Breast epithelium (tissue), 4 donors: ENCODE measurements at regions not wholly inside any gene's neighbourhood (a gene's known extent, or its start where the extent isn't known, plus 50 kb on each side); places are given as distances from the start of the nearest gene placed in this dataset.
A peak's percentile ranks its signal among the peaks of the same experiment; 100 is the strongest.

Experiments used
- DNase-seq, 2 donors: peaks; one replicate each; pipeline ENCODE4 v3.0.0-alpha.2; 2019; ENCODE audit warnings: low spot score in 2 of 2
- H3K27ac ChIP-seq, 2 donors: fragments of 200-600 bp; sonication (generic) in 1 of 2; one replicate each; pipeline ENCODE4 v1.5.1; 2016 to 2019; ENCODE audit warnings: mild to moderate bottlenecking in 1 of 2
- H3K27me3 ChIP-seq, 2 donors: fragments of 200-600 bp; sonication (generic) in 1 of 2; one replicate each; pipeline versions ENCODE4 v1.5.1 to v1.6.0; 2017 to 2019; ENCODE audit warnings: control low read depth in 1 of 2, mild to moderate bottlenecking in 1 of 2
- H3K36me3 ChIP-seq: fragments of 200-600 bp; one replicate; pipeline ENCODE4 v1.5.1; 2019
- H3K4me1 ChIP-seq, 2 donors: fragments of 200-600 bp; sonication (generic); one replicate each; pipeline ENCODE4 v1.5.1; 2016 to 2019; ENCODE audit warnings: control low read depth in 1 of 2
- H3K4me3 ChIP-seq, 3 donors: fragments of 200-600 bp; sonication (generic); 1 replicate in 2 of 3; 2 replicates in 1 of 3; pipeline ENCODE4 v1.5.1; 2016 to 2019; ENCODE audit warnings: mild to moderate bottlenecking in 3 of 3, moderate library complexity in 2 of 3
- H3K9me3 ChIP-seq, 2 donors: fragments of 200-600 bp; sonication (generic) in 1 of 2; one replicate each; pipeline ENCODE4 v1.5.1; 2016 to 2019; ENCODE audit warnings: control low read depth in 1 of 2
- POLR2A ChIP-seq: fragments of 450-650 bp; IDR thresholded peaks from one replicate; pipeline ENCODE4 v1.6.1; 2016; ENCODE audit warnings: antibody characterized with exemption, mild to moderate bottlenecking, moderate library complexity
- POLR2AphosphoS5 ChIP-seq, 3 donors: sonication (generic); formaldehyde crosslinking; IDR thresholded peaks; one replicate each; pipeline ENCODE4 v1.6.1; 2017; ENCODE audit warnings: antibody characterized with exemption in 3 of 3
- intact Hi-C: fragments of 100-400 bp; cut with DNase I; formaldehyde crosslinking; loops from one replicate; pipeline ENCODE4 v1.15.1; 2023; ENCODE audit warnings: low total_unique reads
- TF ChIP-seq, protein P1 (sequence below), 3 donors: fragments of 450-650 bp; IDR thresholded peaks; one replicate each; pipeline ENCODE4 v1.5.1; 2016 to 2017; ENCODE audit warnings: antibody characterized with exemption in 3 of 3, mild to moderate bottlenecking in 3 of 3, moderate library complexity in 3 of 3

DNA sequence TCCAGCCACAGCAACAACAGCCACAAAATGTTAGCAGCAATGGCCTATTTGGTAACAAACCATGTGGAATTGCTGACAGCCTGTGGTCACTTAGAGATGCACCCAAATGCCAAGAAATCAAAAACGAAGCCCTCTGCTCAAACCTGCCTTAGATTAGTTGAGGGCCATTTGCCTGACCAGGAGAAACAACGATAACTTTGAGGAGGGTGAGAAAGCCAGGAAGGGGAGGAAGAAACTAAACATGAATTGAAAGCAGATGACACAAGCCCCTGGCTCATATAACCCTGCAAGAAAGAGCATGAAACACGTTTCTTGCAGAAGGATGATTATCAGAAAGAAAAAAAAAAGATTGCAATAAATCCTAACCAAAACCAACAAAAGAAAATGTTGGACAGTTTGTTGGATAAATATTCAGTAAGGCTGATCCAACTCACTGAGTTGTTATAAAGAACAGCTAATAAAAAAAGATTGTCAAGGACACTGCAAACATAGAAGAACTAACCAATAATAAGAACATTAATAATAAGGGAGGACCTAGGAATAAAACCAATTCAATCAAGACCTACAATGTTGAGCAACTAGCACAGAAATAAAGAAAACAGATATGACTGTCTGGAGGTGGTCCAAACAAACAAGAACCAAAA, 140.5 kb upstream of the SLC30A5 start:
- Histone ChIP-seq H3K4me3 (no peak overlapping the region), H3K9me3 (no peaks in the 10 kb centered on the region), H3K4me1 (peaks cover 0 to 17% of the 10 kb centered on the region in 2 donors), H3K36me3 (no peaks in the 10 kb centered on the region), H3K27me3 (no peaks in the 10 kb centered on the region), H3K27ac (peak overlapping the region; percentile 67 to 78)
- DNase-seq, result no peak
- intact Hi-C loops, result no loop called here
- TF ChIP-seq, protein P1, sequence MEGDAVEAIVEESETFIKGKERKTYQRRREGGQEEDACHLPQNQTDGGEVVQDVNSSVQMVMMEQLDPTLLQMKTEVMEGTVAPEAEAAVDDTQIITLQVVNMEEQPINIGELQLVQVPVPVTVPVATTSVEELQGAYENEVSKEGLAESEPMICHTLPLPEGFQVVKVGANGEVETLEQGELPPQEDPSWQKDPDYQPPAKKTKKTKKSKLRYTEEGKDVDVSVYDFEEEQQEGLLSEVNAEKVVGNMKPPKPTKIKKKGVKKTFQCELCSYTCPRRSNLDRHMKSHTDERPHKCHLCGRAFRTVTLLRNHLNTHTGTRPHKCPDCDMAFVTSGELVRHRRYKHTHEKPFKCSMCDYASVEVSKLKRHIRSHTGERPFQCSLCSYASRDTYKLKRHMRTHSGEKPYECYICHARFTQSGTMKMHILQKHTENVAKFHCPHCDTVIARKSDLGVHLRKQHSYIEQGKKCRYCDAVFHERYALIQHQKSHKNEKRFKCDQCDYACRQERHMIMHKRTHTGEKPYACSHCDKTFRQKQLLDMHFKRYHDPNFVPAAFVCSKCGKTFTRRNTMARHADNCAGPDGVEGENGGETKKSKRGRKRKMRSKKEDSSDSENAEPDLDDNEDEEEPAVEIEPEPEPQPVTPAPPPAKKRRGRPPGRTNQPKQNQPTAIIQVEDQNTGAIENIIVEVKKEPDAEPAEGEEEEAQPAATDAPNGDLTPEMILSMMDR (IDR thresholded peaks at IDR 0.05), result no peak
- TF ChIP-seq POLR2AphosphoS5 (IDR thresholded peaks at IDR 0.05) (peak in 2 of 3 donors; percentile 23 to 47), POLR2A (no peak)

DNA sequence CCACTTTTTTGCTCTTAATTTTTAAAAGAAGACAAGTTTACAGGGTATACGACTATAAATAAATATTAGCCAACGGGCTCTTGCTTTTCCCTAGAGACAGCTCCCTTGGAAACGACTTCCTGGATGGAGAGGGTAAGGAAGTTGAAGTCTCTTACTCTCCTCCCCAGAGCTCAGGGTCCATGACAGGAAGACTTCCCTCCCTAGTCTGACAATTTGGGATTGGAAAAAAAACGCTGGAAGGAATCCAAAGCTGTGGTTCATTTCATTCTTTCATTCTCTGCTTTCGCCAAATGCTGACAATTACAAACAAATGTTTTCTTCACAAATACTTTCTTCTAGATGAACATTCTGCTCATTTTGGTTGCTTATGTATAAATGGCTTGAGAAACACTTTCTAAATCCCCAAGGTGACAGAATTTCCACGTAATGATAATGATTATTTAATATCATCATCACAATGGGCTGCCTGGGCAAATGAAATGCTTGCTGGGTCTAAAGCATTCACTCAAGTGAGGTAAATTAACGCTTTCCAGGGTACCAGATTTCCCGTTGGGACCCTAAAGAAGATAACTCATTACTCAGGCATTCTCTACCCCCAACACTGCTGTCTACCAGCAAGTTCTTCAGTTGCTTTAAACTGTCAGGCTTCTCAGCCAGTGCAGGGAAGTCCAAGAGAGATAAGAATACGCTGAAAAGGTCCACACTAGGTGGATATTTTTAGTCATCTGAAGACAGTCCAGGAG, 139.8 kb upstream of the SLC30A5 start:
- Histone ChIP-seq H3K4me1 (peaks cover 0 to 17% of the 10 kb centered on the region in 2 donors), H3K9me3 (no peaks in the 10 kb centered on the region), H3K27ac (peak overlapping the region; percentile 67 to 73), H3K4me3 (no peak overlapping the region), H3K27me3 (no peaks in the 10 kb centered on the region), H3K36me3 (no peaks in the 10 kb centered on the region)
- intact Hi-C loops, result no loop called here
- TF ChIP-seq POLR2A, result no peak
- TF ChIP-seq, protein P1 (IDR thresholded peaks at IDR 0.05), result no peak
- TF ChIP-seq POLR2AphosphoS5 (IDR thresholded peaks at IDR 0.05), result peak in 1 of 3 donors; percentile 59
- no peak for DNase-seq

DNA sequence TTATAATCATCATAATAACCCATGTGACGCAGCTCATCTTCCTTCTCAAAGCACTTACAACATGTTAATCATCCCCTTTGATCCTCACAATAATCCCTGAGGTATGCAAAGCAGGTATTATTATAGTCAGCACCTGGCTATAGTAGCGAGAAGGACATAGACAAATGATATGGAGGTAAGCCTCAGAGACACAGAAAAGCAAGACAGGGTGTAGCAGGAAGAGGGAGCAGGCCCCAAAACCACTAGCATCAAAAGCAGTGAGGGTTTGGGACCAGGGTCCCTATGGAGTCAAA, 139.2 kb upstream of the SLC30A5 start:
- no peak for DNase-seq
- Histone ChIP-seq H3K4me1 (peaks cover 0 to 17% of the 10 kb centered on the region in 2 donors), H3K36me3 (no peaks in the 10 kb centered on the region), H3K9me3 (no peaks in the 10 kb centered on the region), H3K27ac (peak overlapping the region; percentile 67 to 73), H3K4me3 (no peak overlapping the region), H3K27me3 (no peaks in the 10 kb centered on the region)
- intact Hi-C loops, result no loop called here
- TF ChIP-seq, protein P1 (IDR thresholded peaks at IDR 0.05), result no peak
- TF ChIP-seq POLR2AphosphoS5 (IDR thresholded peaks at IDR 0.05), result no peak
- no peak for TF ChIP-seq POLR2A

DNA sequence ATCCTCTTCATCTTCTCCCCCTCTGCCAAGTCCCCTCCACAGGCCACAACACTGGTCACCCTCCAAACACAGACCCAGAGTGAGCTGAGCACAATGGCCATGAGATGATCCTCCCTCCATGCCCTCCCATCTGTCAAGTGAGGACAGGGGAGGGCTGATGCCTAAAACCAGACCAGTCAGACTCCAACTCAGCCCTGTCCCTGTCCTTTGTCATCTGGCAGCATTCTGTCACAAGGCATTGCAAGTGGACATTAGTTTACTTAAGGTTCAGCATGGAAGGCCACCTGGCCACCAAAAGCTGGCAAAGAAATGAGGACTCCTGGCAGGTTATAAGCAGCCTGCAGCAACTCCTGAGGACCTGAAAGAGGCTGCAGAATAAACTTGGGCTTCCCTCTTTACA, 136.2 kb upstream of the SLC30A5 start:
- H3K36me3 ChIP-seq, result no peaks in the 10 kb centered on the region
- H3K4me3 ChIP-seq, result no peak overlapping the region
- no peaks in the 10 kb centered on the region for H3K27me3 ChIP-seq
- intact Hi-C loops, result no loop called here
- H3K4me1 ChIP-seq, result peaks cover 0 to 6% of the 10 kb centered on the region in 2 donors
- no peak for TF ChIP-seq POLR2AphosphoS5 (IDR thresholded peaks at IDR 0.05)
- no peak for TF ChIP-seq POLR2A
- TF ChIP-seq, protein P1 (IDR thresholded peaks at IDR 0.05), result no peak
- no peaks in the 10 kb centered on the region for H3K9me3 ChIP-seq
- no peak overlapping the region for H3K27ac ChIP-seq
- no peak for DNase-seq

DNA sequence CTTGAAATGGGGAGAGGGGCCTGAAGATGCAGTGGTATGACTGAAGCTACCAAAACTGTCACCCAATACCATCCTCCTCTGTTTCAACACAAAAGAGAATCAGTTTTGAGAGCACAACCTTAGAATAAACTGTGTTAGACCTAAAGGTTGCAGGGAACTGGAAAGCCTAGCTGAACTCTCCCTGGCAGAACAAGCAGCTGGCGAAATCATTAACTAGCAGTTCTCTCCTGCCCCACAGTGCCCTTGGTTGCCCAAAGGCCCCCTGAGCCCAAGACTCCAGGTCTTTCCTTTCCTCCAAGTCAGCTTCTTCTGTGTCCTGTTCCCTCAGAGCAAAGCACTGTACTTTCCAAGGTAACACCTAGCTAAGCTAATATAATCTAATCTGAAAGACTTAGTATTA, 135.4 kb upstream of the SLC30A5 start:
- TF ChIP-seq POLR2AphosphoS5 (IDR thresholded peaks at IDR 0.05) (no peak), POLR2A (no peak)
- TF ChIP-seq, protein P1 (IDR thresholded peaks at IDR 0.05), result no peak
- Histone ChIP-seq H3K4me1 (peaks cover 0 to 6% of the 10 kb centered on the region in 2 donors), H3K36me3 (no peaks in the 10 kb centered on the region), H3K4me3 (no peak overlapping the region), H3K27ac (no peak overlapping the region), H3K9me3 (no peaks in the 10 kb centered on the region), H3K27me3 (no peaks in the 10 kb centered on the region)
- no peak for DNase-seq
- intact Hi-C loops, result no loop called here
